ENCODE measurements at regions not wholly inside any gene's neighbourhood (a gene's known extent, or its start where the extent isn't known, plus 50 kb on each side); places are given as distances from the start of the nearest gene placed in this dataset.

DNA sequence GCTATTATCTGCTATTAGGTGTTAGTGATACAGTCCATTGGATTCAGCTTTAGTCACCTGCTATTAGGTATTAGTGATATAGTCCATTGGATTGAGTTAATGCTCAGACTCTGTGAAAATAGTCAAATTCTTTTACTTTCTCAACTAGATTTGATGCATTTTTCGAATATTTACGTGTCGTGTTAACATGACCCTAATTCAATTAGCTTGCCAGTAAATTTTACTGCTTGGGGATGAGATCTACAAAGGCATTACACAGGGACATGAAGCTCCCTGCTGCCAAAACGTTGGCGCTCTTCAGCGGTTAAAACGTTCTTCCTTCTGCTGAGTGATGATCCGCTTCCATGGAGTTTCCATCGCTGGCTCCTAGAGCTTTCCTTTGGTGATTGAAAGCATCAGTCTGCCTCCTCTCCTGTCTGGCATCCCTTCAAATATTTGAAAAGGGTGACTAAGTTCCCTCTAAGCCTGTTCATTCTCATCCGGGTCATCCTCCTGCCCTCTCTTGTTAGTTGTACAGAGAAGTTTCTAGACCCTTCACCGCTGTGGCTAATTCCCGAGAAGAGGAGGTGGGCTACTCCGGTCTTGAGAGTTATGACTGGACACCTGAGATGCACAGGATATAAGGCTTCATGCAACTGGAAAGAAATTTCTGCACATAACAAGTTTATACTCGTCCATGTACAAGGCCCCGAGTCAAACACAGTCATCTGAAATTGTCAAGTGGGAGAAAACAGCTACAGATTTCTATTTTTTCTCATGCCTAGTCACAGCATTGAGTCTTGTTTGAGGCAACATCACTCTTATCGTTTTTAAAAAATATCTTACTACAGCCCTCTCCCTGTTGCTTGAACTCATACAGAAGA, 254.0 kb downstream of the KLF6 start:
- Histone ChIP-seq H3K27me3 (ENCODE audit: insufficient read depth, low read length) (no peaks in the 10 kb centered on the region), H3K4me3 (ENCODE audit: low read length) (no peak overlapping the region), H3K9me3 (ENCODE audit: low read depth, low read length) (no peaks in the 10 kb centered on the region), H3K4me1 (ENCODE audit: insufficient read depth, low read length) (no peaks in the 10 kb centered on the region)

DNA sequence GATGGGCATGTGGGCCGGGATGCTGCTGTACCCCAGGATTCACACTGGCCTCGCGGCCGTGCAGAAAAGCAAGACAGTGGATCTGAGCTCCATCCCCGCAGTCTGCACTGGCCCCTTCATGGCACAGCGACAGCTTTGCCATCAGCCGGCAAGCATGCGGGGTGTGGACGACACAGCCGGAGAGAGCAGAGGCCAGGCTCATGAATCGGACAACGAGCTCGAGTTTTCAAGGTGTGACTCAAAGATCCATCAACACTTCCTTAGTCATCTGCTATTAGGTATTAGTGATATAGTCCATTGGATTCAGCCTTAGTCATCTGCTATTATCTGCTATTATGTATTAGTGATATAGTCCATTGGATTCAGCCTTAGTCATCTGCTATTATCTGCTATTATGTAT, 254.7 kb downstream of the KLF6 start:
- no peak overlapping the region for H3K4me3 ChIP-seq (ENCODE audit: low read length)
- no peaks in the 10 kb centered on the region for H3K27me3 ChIP-seq (ENCODE audit: insufficient read depth, low read length)
- H3K4me1 ChIP-seq (ENCODE audit: insufficient read depth, low read length): no peaks in the 10 kb centered on the region
- no peaks in the 10 kb centered on the region for H3K9me3 ChIP-seq (ENCODE audit: low read depth, low read length)

DNA sequence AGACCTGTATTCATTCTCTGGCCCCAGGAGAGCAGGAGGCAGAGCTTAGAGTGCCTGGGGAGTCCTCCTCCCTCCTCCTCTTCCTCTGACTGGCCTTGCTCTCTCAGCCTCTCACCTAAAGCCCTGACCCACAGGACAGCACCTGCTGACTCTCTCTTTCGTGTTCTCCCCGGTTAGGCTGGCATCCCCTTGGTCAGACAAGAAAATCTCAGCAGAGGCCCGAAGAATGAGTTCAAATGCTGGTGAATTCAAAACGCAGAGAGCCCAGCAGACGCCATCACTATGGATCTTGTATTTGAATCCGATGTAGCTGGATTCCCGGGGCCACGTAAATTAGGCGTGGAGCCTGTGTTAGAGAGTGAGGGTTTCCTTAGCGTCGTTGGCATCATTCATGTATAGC, 255.3 kb downstream of the KLF6 start:
- Histone ChIP-seq H3K4me1 (ENCODE audit: insufficient read depth, low read length) (no peaks in the 10 kb centered on the region), H3K27me3 (ENCODE audit: insufficient read depth, low read length) (no peaks in the 10 kb centered on the region), H3K9me3 (ENCODE audit: low read depth, low read length) (no peaks in the 10 kb centered on the region), H3K4me3 (ENCODE audit: low read length) (no peak overlapping the region)

DNA sequence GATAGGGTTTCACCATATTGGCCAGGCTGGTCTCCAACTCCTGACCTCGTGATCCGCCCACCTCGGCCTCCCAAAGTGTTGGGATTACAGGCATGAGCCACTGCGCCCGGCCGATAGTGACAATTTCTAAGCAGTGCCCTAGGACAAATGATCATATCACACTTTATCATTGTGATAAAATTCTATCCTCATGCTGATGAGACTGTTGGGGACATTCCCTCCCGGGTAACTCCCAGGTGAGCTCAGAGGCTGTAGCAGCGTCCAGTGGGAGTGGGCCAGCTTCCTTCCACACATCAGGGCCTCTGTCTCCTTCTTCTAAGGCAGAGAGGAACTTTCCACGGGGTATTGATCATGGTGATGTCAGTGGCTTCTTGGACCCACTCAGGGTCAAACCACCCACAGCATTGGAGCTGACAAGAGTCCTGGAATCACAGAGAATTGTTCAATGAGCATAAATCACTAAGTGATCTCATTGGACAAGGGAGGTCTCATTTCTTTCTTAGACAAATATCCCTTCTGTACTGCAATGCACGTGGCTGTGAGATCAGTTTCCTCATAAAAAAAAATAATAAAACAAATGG, 256.1 kb downstream of the KLF6 start:
- Histone ChIP-seq H3K27me3 (ENCODE audit: insufficient read depth, low read length) (no peaks in the 10 kb centered on the region), H3K4me3 (ENCODE audit: low read length) (no peak overlapping the region), H3K4me1 (ENCODE audit: insufficient read depth, low read length) (no peaks in the 10 kb centered on the region), H3K9me3 (ENCODE audit: low read depth, low read length) (no peaks in the 10 kb centered on the region)

DNA sequence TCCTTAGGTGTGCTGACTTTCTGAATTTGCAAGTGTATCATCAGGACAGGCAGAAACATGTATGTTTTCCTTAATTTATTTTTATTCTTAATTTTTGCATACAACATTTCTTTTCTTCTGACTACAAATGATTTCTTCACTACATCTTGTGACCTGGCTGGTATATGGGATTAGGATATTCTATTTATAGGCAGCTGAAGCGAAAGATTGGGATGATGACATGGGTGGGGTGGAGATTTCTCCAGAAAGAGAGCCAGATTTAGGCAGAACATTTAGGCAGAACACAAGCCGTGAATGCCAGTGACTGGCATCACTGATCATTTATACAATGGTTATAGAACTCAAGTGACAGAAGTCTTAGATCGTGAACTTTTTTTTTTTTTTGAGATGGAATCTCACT, 256.7 kb downstream of the KLF6 start:
- H3K4me1 ChIP-seq (ENCODE audit: insufficient read depth, low read length): no peaks in the 10 kb centered on the region
- no peaks in the 10 kb centered on the region for H3K27me3 ChIP-seq (ENCODE audit: insufficient read depth, low read length)
- no peaks in the 10 kb centered on the region for H3K9me3 ChIP-seq (ENCODE audit: low read depth, low read length)
- H3K4me3 ChIP-seq (ENCODE audit: low read length): no peak overlapping the region

DNA sequence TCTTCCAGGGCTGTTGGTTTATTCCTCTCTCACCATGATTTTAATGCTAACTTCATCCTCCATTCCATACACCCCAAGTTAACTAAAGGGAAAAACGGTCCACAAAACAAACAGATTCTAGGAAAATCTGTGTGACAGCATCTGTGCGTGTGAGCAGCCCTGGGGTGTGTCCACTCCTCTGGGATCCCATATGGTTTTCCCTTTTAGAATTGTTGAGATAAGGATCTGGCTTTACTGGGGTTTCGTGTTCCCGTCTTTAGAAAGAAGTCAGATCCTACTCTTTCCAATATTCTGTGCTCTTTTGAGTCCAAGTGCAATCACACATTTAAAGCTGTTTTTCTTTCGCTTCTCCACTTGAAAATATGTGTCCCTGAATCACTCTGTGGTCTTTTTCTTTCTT, 257.1 kb downstream of the KLF6 start:
- Histone ChIP-seq H3K4me1 (ENCODE audit: insufficient read depth, low read length) (no peaks in the 10 kb centered on the region), H3K9me3 (ENCODE audit: low read depth, low read length) (no peaks in the 10 kb centered on the region), H3K4me3 (ENCODE audit: low read length) (no peak overlapping the region), H3K27me3 (ENCODE audit: insufficient read depth, low read length) (no peaks in the 10 kb centered on the region)

DNA sequence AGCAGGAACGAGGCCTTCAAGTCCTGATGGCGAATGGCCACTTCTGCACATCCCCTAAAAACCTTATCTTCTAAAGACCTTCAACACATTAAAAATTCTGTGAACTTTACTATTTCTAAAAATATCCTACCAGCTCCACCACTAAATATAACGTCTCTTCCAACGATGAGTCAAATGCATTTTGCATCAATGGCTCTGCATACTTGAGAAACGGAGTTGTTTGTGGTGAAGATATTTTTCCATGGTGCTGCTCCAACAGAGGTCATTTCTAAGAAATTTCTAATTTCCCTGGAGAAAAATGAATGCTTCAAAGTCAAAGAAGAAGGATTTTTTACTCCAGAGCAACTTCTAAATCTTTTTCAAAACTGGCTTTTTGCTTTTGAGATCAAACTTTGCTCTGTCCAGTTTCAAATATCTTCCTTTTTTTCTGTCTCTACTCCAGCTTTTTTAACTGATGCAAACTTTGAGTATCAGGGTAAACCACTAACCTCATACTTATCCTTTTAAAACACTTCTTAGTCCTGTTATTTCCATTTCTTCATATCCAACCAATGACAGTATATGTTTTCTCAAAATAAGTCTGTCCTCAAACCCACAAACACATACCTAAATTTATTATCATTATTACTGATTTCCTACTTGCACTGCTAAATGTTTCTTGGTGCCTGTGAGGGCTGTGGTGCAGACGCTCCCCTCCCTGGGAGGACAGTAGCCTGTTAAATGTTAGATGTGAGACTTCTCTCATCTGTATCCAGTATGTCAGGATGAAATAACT, 258.1 kb downstream of the KLF6 start:
- no peaks in the 10 kb centered on the region for H3K4me1 ChIP-seq (ENCODE audit: insufficient read depth, low read length)
- H3K27me3 ChIP-seq (ENCODE audit: insufficient read depth, low read length): no peaks in the 10 kb centered on the region
- H3K9me3 ChIP-seq (ENCODE audit: low read depth, low read length): no peaks in the 10 kb centered on the region
- no peak overlapping the region for H3K4me3 ChIP-seq (ENCODE audit: low read length)

DNA sequence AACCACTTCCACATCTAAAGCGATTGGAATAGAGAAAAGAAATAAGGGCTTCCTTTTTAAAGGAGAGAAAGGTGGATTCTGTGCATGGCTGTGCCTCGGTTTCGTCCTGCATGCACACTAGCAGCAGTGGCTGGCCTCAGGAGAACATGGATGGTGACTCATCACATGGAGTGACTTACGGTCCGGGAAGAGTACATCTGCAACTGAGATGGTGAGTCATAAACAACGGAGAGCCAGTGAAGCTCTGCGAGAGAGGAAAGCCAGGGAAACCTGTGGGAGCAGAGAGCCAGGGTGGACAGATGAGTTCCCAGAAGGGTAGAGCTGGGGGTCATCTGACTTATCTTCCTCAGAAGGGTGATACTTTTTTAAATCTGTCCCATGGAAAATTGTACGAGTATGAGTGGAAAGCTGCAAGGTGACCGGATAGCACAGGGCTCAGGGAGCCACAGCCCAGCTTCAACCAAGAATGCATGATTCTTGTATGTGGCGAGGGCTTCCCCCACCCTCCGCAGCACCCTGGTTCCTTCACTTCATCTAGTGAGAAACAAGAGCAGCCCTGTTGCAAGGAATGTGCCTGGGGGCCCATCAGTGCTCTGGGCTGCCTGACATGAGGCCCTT, 259.1 kb downstream of the KLF6 start:
- Histone ChIP-seq H3K9me3 (ENCODE audit: low read depth, low read length) (no peaks in the 10 kb centered on the region), H3K4me3 (ENCODE audit: low read length) (no peak overlapping the region), H3K27me3 (ENCODE audit: insufficient read depth, low read length) (no peaks in the 10 kb centered on the region), H3K4me1 (ENCODE audit: insufficient read depth, low read length) (no peaks in the 10 kb centered on the region)

DNA sequence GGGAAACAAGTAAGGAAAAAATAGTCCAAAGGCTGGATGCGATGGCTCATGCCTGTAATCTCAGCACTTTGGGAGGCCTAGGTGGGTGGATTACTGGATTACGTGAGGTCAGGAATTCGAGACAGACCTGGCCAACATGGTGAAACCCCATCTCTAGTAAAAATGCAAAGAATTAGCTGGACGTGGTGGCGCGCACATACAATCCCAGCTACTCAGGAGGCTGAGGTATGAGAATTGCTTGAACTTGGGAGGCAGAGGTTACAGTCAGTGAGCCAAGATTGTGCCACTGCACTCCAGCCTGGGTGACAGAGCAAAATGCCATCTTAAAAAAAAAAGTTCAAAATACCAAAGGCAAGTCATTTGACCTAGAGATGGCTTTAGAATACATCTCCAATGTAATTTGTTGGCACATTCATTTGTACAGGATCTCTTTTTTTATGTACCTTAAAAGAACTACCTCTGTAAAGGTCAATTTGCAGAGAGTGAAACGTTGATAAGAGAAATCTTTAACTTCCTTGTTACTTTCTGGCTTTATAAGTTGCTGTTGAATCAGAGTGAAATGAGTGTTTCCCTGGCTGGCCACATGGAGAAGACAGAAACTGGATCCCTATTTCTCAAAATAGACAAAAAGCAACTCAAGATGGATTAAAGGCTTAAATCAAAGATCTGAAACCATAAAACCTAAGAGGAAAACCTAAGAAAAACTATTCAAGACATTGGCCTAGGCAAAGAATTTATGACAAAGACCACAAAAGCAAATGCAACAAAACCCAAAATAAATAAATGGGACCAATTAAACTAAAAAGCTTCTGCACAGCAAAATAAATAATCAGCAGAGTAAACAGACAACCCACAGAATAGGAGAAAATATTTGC, 260.7 kb downstream of the KLF6 start:
- no peaks in the 10 kb centered on the region for H3K9me3 ChIP-seq (ENCODE audit: low read depth, low read length)

DNA sequence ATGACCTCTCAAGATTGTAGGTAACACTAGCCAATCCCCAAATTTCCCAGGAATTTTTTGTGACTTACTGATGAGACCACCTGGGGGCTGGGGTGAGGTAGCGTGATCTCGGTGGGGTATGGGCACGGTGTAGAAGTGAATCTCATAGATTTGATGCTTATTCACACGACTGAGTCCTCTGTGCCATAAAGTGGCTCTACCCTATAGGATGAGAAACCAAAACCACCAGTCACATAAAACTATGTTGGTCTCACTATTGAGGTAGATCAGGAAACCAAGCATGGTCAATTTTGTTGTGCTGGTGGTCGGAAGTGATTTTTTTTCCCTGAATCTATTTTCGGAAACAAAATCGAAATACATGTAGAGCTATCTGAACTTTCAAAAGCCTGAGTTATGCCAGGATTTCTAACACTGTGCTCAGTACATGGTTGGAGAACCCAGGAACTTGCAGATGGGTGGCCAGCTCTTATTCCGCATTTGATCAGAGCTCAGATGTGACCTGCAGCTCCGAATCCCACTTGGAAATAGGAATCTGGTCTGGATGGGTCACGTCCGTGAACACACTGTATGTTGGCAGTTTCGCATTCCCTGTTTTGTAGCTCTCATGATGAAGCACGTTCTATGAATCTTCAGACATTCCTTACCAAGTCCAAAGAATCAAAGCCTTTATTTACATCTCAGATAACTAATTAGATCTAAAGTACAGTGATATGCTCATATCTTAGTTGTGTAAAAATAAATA, 261.5 kb downstream of the KLF6 start:
- Histone ChIP-seq H3K9me3 (ENCODE audit: low read depth, low read length) (no peaks in the 10 kb centered on the region), H3K4me1 (ENCODE audit: insufficient read depth, low read length) (no peaks in the 10 kb centered on the region), H3K27me3 (ENCODE audit: insufficient read depth, low read length) (no peaks in the 10 kb centered on the region), H3K4me3 (ENCODE audit: low read length) (no peak overlapping the region)

More for the DNA sequence above, 260.7 kb downstream of the KLF6 start:
- Histone ChIP-seq H3K4me3 (ENCODE audit: low read length) (no peak overlapping the region), H3K27me3 (ENCODE audit: insufficient read depth, low read length) (no peaks in the 10 kb centered on the region), H3K4me1 (ENCODE audit: insufficient read depth, low read length) (no peaks in the 10 kb centered on the region)

DNA sequence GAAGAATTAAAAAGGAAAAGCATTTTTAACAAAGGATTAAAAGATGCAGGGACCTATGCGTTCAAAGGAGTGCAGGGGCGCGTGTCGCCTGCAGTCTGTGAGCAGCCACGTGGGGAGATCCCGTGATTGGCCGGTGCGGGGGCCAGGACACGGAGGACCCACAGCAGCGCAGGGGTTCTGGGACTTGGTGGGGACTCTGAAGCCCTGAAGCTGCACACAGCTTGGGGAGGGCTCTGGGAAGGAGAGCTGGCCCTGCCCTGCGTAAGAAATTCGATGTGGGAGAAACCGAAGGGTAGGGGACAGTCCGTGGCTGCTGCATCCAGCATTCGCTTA, 268.1 kb downstream of the KLF6 start:
- Histone ChIP-seq H3K9me3 (ENCODE audit: low read depth, low read length) (no peaks in the 10 kb centered on the region), H3K4me1 (ENCODE audit: insufficient read depth, low read length) (no peaks in the 10 kb centered on the region), H3K4me3 (ENCODE audit: low read length) (no peak overlapping the region), H3K27me3 (ENCODE audit: insufficient read depth, low read length) (no peaks in the 10 kb centered on the region)

DNA sequence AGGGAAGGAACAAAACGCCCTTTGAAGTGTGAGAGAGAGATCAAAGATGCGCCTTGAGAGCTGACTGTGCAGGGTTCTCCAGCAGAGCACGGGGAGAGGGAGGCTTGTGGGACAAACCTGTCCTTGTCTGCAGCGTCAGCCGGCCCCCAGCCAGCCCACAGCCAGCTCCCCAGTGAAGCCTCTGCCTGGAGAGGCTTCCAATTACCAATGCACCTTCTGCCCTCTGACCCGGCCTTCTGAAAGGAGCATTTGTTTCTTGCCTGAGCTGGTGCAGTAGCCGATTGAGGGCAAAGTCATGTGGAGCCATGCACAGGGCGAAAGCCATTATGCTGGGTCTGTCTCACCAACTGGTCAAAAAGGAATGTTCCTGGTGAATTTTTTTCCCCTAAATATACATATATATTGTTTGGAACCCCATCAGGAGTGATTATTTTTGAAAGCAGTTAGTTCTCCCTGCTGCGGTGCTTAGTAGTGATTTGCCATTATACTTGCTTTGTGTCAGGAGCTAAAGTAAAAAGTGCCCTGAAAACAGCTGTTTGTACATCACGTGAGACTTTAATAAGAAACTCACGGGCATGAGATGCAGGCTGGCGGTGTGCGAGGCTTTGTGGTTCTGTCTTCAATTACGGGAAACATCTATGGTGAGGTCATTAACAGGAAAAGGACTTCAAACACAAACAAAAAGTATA, 268.6 kb downstream of the KLF6 start:
- no peaks in the 10 kb centered on the region for H3K4me1 ChIP-seq (ENCODE audit: insufficient read depth, low read length)
- H3K27me3 ChIP-seq (ENCODE audit: insufficient read depth, low read length): no peaks in the 10 kb centered on the region

DNA sequence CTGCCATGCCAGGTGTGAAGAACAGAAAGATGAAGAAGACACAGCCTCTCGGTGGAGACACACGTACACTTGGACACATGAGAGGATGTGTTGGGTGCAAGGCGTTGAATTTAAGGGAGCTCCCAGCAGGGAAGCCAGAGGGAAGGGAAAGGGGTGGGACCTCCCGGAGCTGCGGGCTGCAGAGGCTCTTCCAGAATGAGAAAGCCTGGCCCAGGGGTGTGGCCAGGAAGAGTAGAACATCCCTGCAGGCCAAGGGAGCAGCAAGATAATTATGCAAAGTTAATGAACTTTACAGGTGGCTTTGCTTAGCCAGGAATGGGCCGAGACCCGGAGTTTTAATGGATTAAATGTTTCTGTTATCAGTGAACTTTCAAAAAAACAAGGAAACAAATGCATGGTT, 270.3 kb downstream of the KLF6 start:
- Histone ChIP-seq H3K4me1 (ENCODE audit: insufficient read depth, low read length) (no peaks in the 10 kb centered on the region), H3K9me3 (ENCODE audit: low read depth, low read length) (no peaks in the 10 kb centered on the region), H3K4me3 (ENCODE audit: low read length) (no peak overlapping the region), H3K27me3 (ENCODE audit: insufficient read depth, low read length) (no peaks in the 10 kb centered on the region)

More for the DNA sequence above, 268.6 kb downstream of the KLF6 start:
- Histone ChIP-seq H3K9me3 (ENCODE audit: low read depth, low read length) (no peaks in the 10 kb centered on the region), H3K4me3 (ENCODE audit: low read length) (no peak overlapping the region)

All from mononuclear cell (primary cell).